ENCODE measurements at regions not wholly inside any gene's neighbourhood (a gene's known extent, or its start where the extent isn't known, plus 50 kb on each side); places are given as distances from the start of the nearest gene placed in this dataset.

DNA sequence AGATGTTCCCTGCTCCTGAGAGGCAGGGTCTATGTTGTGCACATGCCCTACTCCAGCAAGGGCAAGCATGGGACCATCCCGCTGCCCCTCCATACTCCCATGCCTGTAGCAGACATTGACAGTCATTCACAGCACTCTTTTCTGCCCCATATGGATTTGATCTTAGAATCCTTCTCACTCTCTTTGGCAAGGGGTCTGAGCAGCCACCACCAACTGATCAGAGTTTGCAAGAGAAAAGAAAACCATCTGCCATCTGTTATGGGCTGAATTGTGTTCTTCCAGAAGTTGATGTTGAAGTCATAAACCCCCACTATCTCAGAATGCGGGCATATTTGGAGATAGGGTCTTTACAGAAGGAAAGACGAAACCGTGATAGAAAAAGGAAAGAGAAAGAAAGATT, 315.1 kb upstream of the CLINT1 start:
- no peak for TF ChIP-seq EZH2 (IDR thresholded peaks at IDR 0.05; ENCODE audit: low read depth)
- TF ChIP-seq, protein P1, sequence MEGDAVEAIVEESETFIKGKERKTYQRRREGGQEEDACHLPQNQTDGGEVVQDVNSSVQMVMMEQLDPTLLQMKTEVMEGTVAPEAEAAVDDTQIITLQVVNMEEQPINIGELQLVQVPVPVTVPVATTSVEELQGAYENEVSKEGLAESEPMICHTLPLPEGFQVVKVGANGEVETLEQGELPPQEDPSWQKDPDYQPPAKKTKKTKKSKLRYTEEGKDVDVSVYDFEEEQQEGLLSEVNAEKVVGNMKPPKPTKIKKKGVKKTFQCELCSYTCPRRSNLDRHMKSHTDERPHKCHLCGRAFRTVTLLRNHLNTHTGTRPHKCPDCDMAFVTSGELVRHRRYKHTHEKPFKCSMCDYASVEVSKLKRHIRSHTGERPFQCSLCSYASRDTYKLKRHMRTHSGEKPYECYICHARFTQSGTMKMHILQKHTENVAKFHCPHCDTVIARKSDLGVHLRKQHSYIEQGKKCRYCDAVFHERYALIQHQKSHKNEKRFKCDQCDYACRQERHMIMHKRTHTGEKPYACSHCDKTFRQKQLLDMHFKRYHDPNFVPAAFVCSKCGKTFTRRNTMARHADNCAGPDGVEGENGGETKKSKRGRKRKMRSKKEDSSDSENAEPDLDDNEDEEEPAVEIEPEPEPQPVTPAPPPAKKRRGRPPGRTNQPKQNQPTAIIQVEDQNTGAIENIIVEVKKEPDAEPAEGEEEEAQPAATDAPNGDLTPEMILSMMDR (conservative IDR thresholded peaks at IDR 0.05) = no peak
- intact Hi-C loops (cut with micrococcal nuclease; ENCODE audit: unreplicated experiment) = loop anchor here (2.0 kb wide), 1 partner anchor 959 kb away; no protein-coding TSS in a partner anchor
- no peaks in the 10 kb centered on the region for H3F3A ChIP-seq (ENCODE audit: insufficient read depth, low read depth)

GRCh38 chr5:158172005-158172404, 313.1 kb upstream of the CLINT1 start:
- POLR2A ChIA-PET (ENCODE audit: unreplicated experiment) = no interaction called here

More for the DNA sequence above, 315.1 kb upstream of the CLINT1 start:
- Histone ChIP-seq H3K4me2 (no peak overlapping the region), H3K79me2 (ENCODE audit: low read depth) (no peaks in the 10 kb centered on the region), H3K36me3 (ENCODE audit: low read depth) (no peaks in the 10 kb centered on the region), H4K20me1 (ENCODE audit: insufficient read depth) (no peaks in the 10 kb centered on the region), H3K27ac (no peak overlapping the region), H3K4me1 (replicated peaks; ENCODE audit: insufficient read depth) (no peaks in the 10 kb centered on the region), H3K9me2 (ENCODE audit: insufficient read depth) (no peaks in the 10 kb centered on the region), H3K4me3 (no peak overlapping the region), H3K27me3 (ENCODE audit: insufficient read depth, low read depth) (peaks cover 21% of the 10 kb centered on the region), H3K9me3 (ENCODE audit: insufficient read depth, low read depth) (no peaks in the 10 kb centered on the region), H2AFZ (no peak overlapping the region)
- BruUV-seq (replicated peaks) = no TSS peak
- ChIA-PET CTCF (interaction anchor here (0.6 kb wide), 2 partner anchors 13 to 942 kb away, joined by 4 to 9 read pairs; no protein-coding TSS in a partner anchor), POLR2A (ENCODE audit: unreplicated experiment) (no interaction called here)
- no peak for DNase-seq

GRCh38 chr5:158170534-158170933, 311.6 kb upstream of the CLINT1 start:
- intact Hi-C loops (cut with micrococcal nuclease; ENCODE audit: unreplicated experiment) = no loop called here

More at GRCh38 chr5:158172005-158172404, 313.1 kb upstream of the CLINT1 start:
- no TSS peak for BruUV-seq (replicated peaks)
- H3K4me3 ChIP-seq = no peak overlapping the region
- no peaks in the 10 kb centered on the region for H3K9me2 ChIP-seq (ENCODE audit: insufficient read depth)
- H3K27me3 ChIP-seq (ENCODE audit: insufficient read depth, low read depth) = peaks cover under 1% of the 10 kb centered on the region; the same call in 1 of the 2 replicates
- no peaks in the 10 kb centered on the region for H3K4me1 ChIP-seq (replicated peaks; ENCODE audit: insufficient read depth)
- no peak overlapping the region for H3K27ac ChIP-seq
- CTCF ChIA-PET = no interaction called here
- H2AFZ ChIP-seq = no peak overlapping the region
- no peaks in the 10 kb centered on the region for H3K36me3 ChIP-seq (ENCODE audit: low read depth)
- H4K20me1 ChIP-seq (ENCODE audit: insufficient read depth) = no peaks in the 10 kb centered on the region
- no peaks in the 10 kb centered on the region for H3F3A ChIP-seq (ENCODE audit: insufficient read depth, low read depth)
- intact Hi-C loops (cut with micrococcal nuclease; ENCODE audit: unreplicated experiment) = no loop called here
- DNase-seq = no peak
- H3K4me2 ChIP-seq = no peak overlapping the region
- TF ChIP-seq, protein P1 (conservative IDR thresholded peaks at IDR 0.05) = no peak
- no peak for TF ChIP-seq EZH2 (IDR thresholded peaks at IDR 0.05; ENCODE audit: low read depth)
- no peaks in the 10 kb centered on the region for H3K9me3 ChIP-seq (ENCODE audit: insufficient read depth, low read depth)
- no peaks in the 10 kb centered on the region for H3K79me2 ChIP-seq (ENCODE audit: low read depth)

More at GRCh38 chr5:158170534-158170933, 311.6 kb upstream of the CLINT1 start:
- no peak overlapping the region for H3K4me2 ChIP-seq
- H3F3A ChIP-seq (ENCODE audit: insufficient read depth, low read depth) = no peaks in the 10 kb centered on the region
- no peaks in the 10 kb centered on the region for H3K4me1 ChIP-seq (replicated peaks; ENCODE audit: insufficient read depth)
- no peaks in the 10 kb centered on the region for H3K9me3 ChIP-seq (ENCODE audit: insufficient read depth, low read depth)
- H4K20me1 ChIP-seq (ENCODE audit: insufficient read depth) = no peaks in the 10 kb centered on the region
- ChIA-PET POLR2A (ENCODE audit: unreplicated experiment) (no interaction called here), CTCF (no interaction called here)
- H3K36me3 ChIP-seq (ENCODE audit: low read depth) = no peaks in the 10 kb centered on the region
- H3K9me2 ChIP-seq (ENCODE audit: insufficient read depth) = no peaks in the 10 kb centered on the region
- TF ChIP-seq, protein P1 (conservative IDR thresholded peaks at IDR 0.05) = no peak
- TF ChIP-seq EZH2 (IDR thresholded peaks at IDR 0.05; ENCODE audit: low read depth) = no peak
- H3K4me3 ChIP-seq = no peak overlapping the region
- no peak overlapping the region for H2AFZ ChIP-seq
- DNase-seq = no peak
- H3K79me2 ChIP-seq (ENCODE audit: low read depth) = no peaks in the 10 kb centered on the region
- H3K27ac ChIP-seq = no peak overlapping the region
- no TSS peak for BruUV-seq (replicated peaks)
- H3K27me3 ChIP-seq (ENCODE audit: insufficient read depth, low read depth) = no peaks in the 10 kb centered on the region
